ENCODE measurements at regions not wholly inside any gene's neighbourhood (a gene's known extent, or its start where the extent isn't known, plus 50 kb on each side); places are given as distances from the start of the nearest gene placed in this dataset.
A peak's percentile ranks its signal among the peaks of the same experiment; 100 is the strongest.

- Histone ChIP-seq H3K9me3 (no peaks in the 10 kb centered on the region), H3K27ac (no peak overlapping the region), H3K27me3 (peaks cover 57% of the 10 kb centered on the region), H3K36me3 (no peaks in the 10 kb centered on the region), H3K4me3 (no peak overlapping the region), H3K4me1 (peaks cover 0 to 27% (median 3%) of the 10 kb centered on the region in 3 donors)
- TF ChIP-seq POLR2A (IDR thresholded peaks at IDR 0.05) (no peak), POLR2AphosphoS5 (IDR thresholded peaks at IDR 0.05) (no peak), CTCF (IDR thresholded peaks at IDR 0.05) (no peak), EP300 (IDR thresholded peaks at IDR 0.05) (no peak)
- 50 to 73% methylated on average over 2 to 7 of the region's 9 CpGs for WGBS, 2 donors (ENCODE audit: low coverage in 1 of 2)
- ATAC-seq, result no peak
Measured at GRCh38 chr3:128551451-128551850, 58.5 kb upstream of the GATA2 start.

- H3K9me3 ChIP-seq, result no peaks in the 10 kb centered on the region
- no peak for ATAC-seq
- no peak overlapping the region for H3K4me3 ChIP-seq
- peaks cover 0 to 22% (median 3%) of the 10 kb centered on the region in 3 donors for H3K4me1 ChIP-seq
- 94% methylated on average over 6 of the region's 18 CpGs; no CpG with 5 or more reads in 1 of the 2 donors for WGBS, 2 donors (ENCODE audit: low coverage in 1 of 2)
- TF ChIP-seq POLR2A (IDR thresholded peaks at IDR 0.05), result no peak
- no peak for TF ChIP-seq EP300 (IDR thresholded peaks at IDR 0.05)
- TF ChIP-seq CTCF (IDR thresholded peaks at IDR 0.05), result no peak
- no peak for TF ChIP-seq POLR2AphosphoS5 (IDR thresholded peaks at IDR 0.05)
- peaks cover 49% of the 10 kb centered on the region for H3K27me3 ChIP-seq
- H3K36me3 ChIP-seq, result no peaks in the 10 kb centered on the region
- H3K27ac ChIP-seq, result no peak overlapping the region
Measured at GRCh38 chr3:128550471-128551126, 57.6 kb upstream of the GATA2 start.

- Histone ChIP-seq H3K4me1 (peaks cover 0 to 17% (median 3%) of the 10 kb centered on the region in 3 donors), H3K27me3 (peaks cover 43% of the 10 kb centered on the region), H3K27ac (peak overlapping the region in 1 of 4 donors; percentile 51), H3K4me3 (no peak overlapping the region), H3K9me3 (no peaks in the 10 kb centered on the region), H3K36me3 (no peaks in the 10 kb centered on the region)
- WGBS, 2 donors (ENCODE audit: low coverage in 1 of 2), result no CpG with 5 or more reads among the region's 2 CpGs
- no peak for ATAC-seq
- TF ChIP-seq POLR2A (IDR thresholded peaks at IDR 0.05) (no peak), POLR2AphosphoS5 (IDR thresholded peaks at IDR 0.05) (no peak), EP300 (IDR thresholded peaks at IDR 0.05) (no peak), CTCF (IDR thresholded peaks at IDR 0.05) (no peak)
Measured at GRCh38 chr3:128550113-128550440, 57.1 kb upstream of the GATA2 start.

GRCh38 chr3:128549283-128550112, 56.5 kb upstream of the GATA2 start:
- no peaks in the 10 kb centered on the region for H3K36me3 ChIP-seq
- ATAC-seq, result peak; percentile 77
- WGBS, 2 donors (ENCODE audit: low coverage in 1 of 2), result 50 to 63% methylated on average over 3 to 6 of the region's 20 CpGs
- H3K4me3 ChIP-seq, result no peak overlapping the region
- no peaks in the 10 kb centered on the region for H3K9me3 ChIP-seq
- H3K4me1 ChIP-seq, result peaks cover 0 to 12% (median 3%) of the 10 kb centered on the region in 3 donors
- H3K27me3 ChIP-seq, result peaks cover 38% of the 10 kb centered on the region
- peak overlapping the region in 3 of 4 donors; percentile 21 to 51 (median 25) for H3K27ac ChIP-seq
- TF ChIP-seq POLR2AphosphoS5 (IDR thresholded peaks at IDR 0.05), result peak; percentile 59
- no peak for TF ChIP-seq CTCF (IDR thresholded peaks at IDR 0.05)
- no peak for TF ChIP-seq EP300 (IDR thresholded peaks at IDR 0.05)

All from gastroesophageal sphincter (tissue), 4 donors.